Testis (tissue), 2 donors: ENCODE measurements at regions not wholly inside any gene's neighbourhood (a gene's known extent, or its start where the extent isn't known, plus 50 kb on each side); places are given as distances from the start of the nearest gene placed in this dataset.

Source experiments
- POLR2A ChIP-seq: fragments of 450-650 bp; IDR thresholded peaks from one replicate; pipeline ENCODE4 v1.6.1; 2017; ENCODE audit warnings: antibody characterized with exemption, mild to moderate bottlenecking, moderate library complexity
- TF ChIP-seq, protein P1 (sequence below), 3 experiments: fragments of 450-650 bp in 2 of 3; fragments of 200-600 bp in 1 of 3; sonication (generic) in 1 of 3; IDR thresholded peaks; one replicate each; pipeline ENCODE4 v1.5.1; 2016 to 2019; ENCODE audit warnings: antibody characterized with exemption in 3 of 3, mild to moderate bottlenecking in 2 of 3, moderate library complexity in 1 of 3

DNA sequence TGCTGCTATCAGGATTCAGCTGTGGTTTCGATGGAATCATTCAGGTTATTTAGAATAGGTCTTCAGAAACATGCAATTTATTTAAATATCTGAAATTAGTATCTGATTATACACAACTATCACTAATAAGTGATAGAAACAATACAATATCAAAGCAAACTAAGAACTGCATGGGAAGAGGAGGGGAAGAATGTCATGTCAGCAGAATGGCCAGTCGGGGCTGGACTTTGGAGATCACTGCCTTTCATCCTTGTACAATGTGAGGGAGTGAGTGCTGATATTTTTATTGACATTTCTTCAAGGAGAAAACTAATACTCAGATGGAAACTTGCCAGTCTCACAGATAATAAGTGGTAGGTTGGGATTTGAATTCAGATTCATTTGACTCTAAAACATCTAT is 224.0 kb upstream of the LINC00305 start:
- TF ChIP-seq, protein P1, sequence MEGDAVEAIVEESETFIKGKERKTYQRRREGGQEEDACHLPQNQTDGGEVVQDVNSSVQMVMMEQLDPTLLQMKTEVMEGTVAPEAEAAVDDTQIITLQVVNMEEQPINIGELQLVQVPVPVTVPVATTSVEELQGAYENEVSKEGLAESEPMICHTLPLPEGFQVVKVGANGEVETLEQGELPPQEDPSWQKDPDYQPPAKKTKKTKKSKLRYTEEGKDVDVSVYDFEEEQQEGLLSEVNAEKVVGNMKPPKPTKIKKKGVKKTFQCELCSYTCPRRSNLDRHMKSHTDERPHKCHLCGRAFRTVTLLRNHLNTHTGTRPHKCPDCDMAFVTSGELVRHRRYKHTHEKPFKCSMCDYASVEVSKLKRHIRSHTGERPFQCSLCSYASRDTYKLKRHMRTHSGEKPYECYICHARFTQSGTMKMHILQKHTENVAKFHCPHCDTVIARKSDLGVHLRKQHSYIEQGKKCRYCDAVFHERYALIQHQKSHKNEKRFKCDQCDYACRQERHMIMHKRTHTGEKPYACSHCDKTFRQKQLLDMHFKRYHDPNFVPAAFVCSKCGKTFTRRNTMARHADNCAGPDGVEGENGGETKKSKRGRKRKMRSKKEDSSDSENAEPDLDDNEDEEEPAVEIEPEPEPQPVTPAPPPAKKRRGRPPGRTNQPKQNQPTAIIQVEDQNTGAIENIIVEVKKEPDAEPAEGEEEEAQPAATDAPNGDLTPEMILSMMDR (IDR thresholded peaks at IDR 0.05): no peak
- TF ChIP-seq POLR2A: no peak
